ENCODE measurements at regions not wholly inside any gene's neighbourhood (a gene's known extent, or its start where the extent isn't known, plus 50 kb on each side); places are given as distances from the start of the nearest gene placed in this dataset.

GRCh38 chr5:142404046-142404477, 79.2 kb upstream of the SPRY4 start (continued):
- TF ChIP-seq AFF1 (IDR thresholded peaks at IDR 0.05; ENCODE audit: low read depth in 1 of 2, partially characterized antibody in 2 of 2) (no peak), ZNF23 (CRISPR knock-in tag; IDR thresholded peaks at IDR 0.05) (no peak)

GRCh38 chr5:142403583-142403982, 78.8 kb upstream of the SPRY4 start:
- Histone ChIP-seq H3K27me3 (ENCODE audit: control insufficient read depth in 2 of 2, insufficient read depth in 2 of 2, low read length in 2 of 2) (0 out of 5 replicates have a peak, but pooled peaks cover 0 to 4% of the 10 kb centered on the region in 2 experiments), H3K4me1 (replicated peaks in 1 of 2; ENCODE audit: control insufficient read depth in 2 of 2, insufficient read depth in 2 of 2, low read length in 2 of 2) (peaks cover 2 to 8% of the 10 kb centered on the region in 2 experiments; a peak in 3 of 5 replicates), H3K9ac (ENCODE audit: insufficient read depth in 1 of 2, low read depth in 2 of 2, low read length in 2 of 2) (no peak overlapping the region), H3K79me2 (ENCODE audit: control insufficient read depth, insufficient read depth, low read length) (no peaks in the 10 kb centered on the region), H3K36me3 (ENCODE audit: control insufficient read depth, insufficient read depth, low read length) (no peaks in the 10 kb centered on the region), H2AFZ (ENCODE audit: low read depth, low read length) (0 out of 2 replicates have a peak overlapping the region, but pooled peaks have one; percentile 28), H3K4me2 (ENCODE audit: insufficient read depth, low read length) (no peak overlapping the region), H3K27ac (ENCODE audit: extremely low read depth, low read depth, low read length) (no peak overlapping the region), H3K9me1 (ENCODE audit: control insufficient read depth, insufficient read depth, low read length) (no peaks in the 10 kb centered on the region), H3K4me3 (no peak overlapping the region), H4K20me1 (replicated peaks; ENCODE audit: control insufficient read depth, insufficient read depth, low read length) (no peaks in the 10 kb centered on the region), H3K9me3 (replicated peaks; ENCODE audit: control insufficient read depth, insufficient read depth, low read depth, low read length) (no peaks in the 10 kb centered on the region)
- DNase-seq (ENCODE audit: extremely low read depth in 1 of 4, low spot score in 3 of 4), result no peak
- FAIRE-seq, result no peak
- 49% methylated on average over 7 of the region's 7 CpGs for WGBS (ENCODE audit: insufficient coverage, low coverage, missing lambda C conversion rate)
- BruUV-seq (replicated peaks), result no TSS peak
- intact Hi-C loops (cut with micrococcal nuclease), result no loop called here
- POLR2A ChIA-PET, result interaction anchor here (0.6 to 1.6 kb wide), 3 partner anchors 9 to 1411 kb away, joined by 3 read pairs; no protein-coding TSS in a partner anchor
- CTCF ChIA-PET (ENCODE audit: low intra/inter-chr PET ratio), result no interaction called here
- in situ Hi-C loops (cut with MboI), result no loop called here
- ATAC-seq, result no peak
- TF ChIP-seq, protein P1, sequence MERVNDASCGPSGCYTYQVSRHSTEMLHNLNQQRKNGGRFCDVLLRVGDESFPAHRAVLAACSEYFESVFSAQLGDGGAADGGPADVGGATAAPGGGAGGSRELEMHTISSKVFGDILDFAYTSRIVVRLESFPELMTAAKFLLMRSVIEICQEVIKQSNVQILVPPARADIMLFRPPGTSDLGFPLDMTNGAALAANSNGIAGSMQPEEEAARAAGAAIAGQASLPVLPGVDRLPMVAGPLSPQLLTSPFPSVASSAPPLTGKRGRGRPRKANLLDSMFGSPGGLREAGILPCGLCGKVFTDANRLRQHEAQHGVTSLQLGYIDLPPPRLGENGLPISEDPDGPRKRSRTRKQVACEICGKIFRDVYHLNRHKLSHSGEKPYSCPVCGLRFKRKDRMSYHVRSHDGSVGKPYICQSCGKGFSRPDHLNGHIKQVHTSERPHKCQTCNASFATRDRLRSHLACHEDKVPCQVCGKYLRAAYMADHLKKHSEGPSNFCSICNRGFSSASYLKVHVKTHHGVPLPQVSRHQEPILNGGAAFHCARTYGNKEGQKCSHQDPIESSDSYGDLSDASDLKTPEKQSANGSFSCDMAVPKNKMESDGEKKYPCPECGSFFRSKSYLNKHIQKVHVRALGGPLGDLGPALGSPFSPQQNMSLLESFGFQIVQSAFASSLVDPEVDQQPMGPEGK (CRISPR knock-in tag; IDR thresholded peaks at IDR 0.05; ENCODE audit: borderline replicate concordance), result no peak
- TF ChIP-seq ZNF212 (CRISPR knock-in tag; IDR thresholded peaks at IDR 0.05) (no peak), HMBOX1 (IDR thresholded peaks at IDR 0.05) (peak; percentile 40; the same call in 1 of the 2 replicates), ZNF609 (CRISPR knock-in tag; IDR thresholded peaks at IDR 0.05; ENCODE audit: borderline replicate concordance) (no peak), ETS2 (tag; IDR thresholded peaks at IDR 0.05; ENCODE audit: borderline replicate concordance, poor library complexity, severe bottlenecking) (no peak)

Data from K562 (cell line).